IPS-15b (cell line): ENCODE measurements at regions not wholly inside any gene's neighbourhood (a gene's known extent, or its start where the extent isn't known, plus 50 kb on each side); places are given as distances from the start of the nearest gene placed in this dataset.

Experiments
- H3K27me3 ChIP-seq: one replicate; pipeline ENCODE4 v1.6.1; 2013; ENCODE audit warnings: low read length; ENCODE audit not compliant: control insufficient read depth, insufficient read depth
- H3K36me3 ChIP-seq: one replicate; pipeline ENCODE4 v1.6.1; 2013; ENCODE audit warnings: low read length; ENCODE audit not compliant: control insufficient read depth, insufficient read depth
- H3K4me1 ChIP-seq: one replicate; pipeline ENCODE4 v1.6.1; 2013; ENCODE audit warnings: mild to moderate bottlenecking, low read length; ENCODE audit not compliant: control insufficient read depth, insufficient read depth
- H3K4me3 ChIP-seq: one replicate; pipeline ENCODE4 v1.5.1; 2013; ENCODE audit warnings: low read depth, low read length
- H3K9ac ChIP-seq: one replicate; pipeline ENCODE4 v1.6.1; 2013; ENCODE audit warnings: low read depth, mild to moderate bottlenecking, low read length
- H3K9me3 ChIP-seq: one replicate; pipeline ENCODE4 v1.6.1; 2013; ENCODE audit warnings: mild to moderate bottlenecking, low read length; ENCODE audit not compliant: control insufficient read depth, insufficient read depth

DNA sequence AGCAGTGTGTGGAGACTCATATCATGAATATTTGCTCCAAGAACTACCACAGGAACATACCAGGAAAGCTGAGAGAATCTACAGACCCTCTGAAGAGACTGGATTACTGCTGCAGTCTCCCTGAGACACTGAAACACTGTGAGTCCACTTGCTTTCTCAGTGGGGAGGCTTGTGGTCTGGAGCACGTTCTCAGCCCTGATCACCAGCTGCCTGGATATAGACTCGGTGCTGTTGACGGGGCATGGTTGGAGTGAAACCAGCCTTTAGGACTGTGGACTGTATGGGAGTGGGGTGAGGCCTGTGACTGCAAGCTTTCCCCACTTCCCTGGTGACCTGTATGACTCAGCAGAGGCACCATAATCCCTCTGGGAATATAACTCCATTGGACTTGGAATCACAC is 525.8 kb upstream of the FBXO33 start:
- no peak overlapping the region for H3K4me3 ChIP-seq
- no peaks in the 10 kb centered on the region for H3K27me3 ChIP-seq
- no peaks in the 10 kb centered on the region for H3K4me1 ChIP-seq
- H3K9me3 ChIP-seq: no peaks in the 10 kb centered on the region
- no peaks in the 10 kb centered on the region for H3K36me3 ChIP-seq
- no peak overlapping the region for H3K9ac ChIP-seq

DNA sequence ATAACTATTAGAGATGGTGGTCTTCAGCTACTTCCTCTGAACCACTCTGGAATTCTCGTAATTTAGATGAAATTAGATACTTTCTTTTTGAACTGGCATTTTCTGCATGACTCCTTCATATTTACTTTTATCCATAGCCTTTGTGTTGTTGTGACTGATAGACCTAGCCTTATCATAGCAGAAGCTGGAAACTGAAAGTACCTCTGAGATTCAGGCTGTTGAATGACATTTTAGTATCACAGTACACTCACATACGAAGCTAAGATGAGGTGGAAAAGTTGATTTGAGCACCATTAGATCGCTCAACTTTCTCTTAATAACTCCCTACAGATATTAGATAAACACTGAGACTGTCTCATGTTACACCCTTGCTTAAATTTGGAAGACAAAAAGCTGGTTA is 525.1 kb upstream of the FBXO33 start:
- Histone ChIP-seq H3K27me3 (no peaks in the 10 kb centered on the region), H3K36me3 (no peaks in the 10 kb centered on the region), H3K4me3 (no peak overlapping the region), H3K9me3 (no peaks in the 10 kb centered on the region), H3K4me1 (no peaks in the 10 kb centered on the region), H3K9ac (no peak overlapping the region)

DNA sequence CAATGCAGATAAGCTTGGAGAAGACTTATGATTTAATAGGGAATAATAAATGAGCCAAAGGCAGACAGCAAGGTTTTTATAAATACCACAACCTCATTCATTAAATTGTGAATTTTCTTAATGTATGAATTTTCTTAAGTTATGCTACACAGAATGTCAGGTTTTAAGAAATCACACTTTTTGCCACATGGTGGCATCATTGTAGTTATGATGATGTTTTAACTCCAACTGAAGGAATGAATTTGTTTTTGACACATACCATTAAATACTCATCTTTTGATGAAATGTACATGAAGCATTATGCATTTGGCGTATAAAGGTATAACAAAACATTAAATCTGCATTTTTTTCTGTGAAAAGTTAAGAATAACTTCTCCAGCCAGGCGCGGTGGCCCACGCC is 524.1 kb upstream of the FBXO33 start:
- no peaks in the 10 kb centered on the region for H3K36me3 ChIP-seq
- no peaks in the 10 kb centered on the region for H3K27me3 ChIP-seq
- no peak overlapping the region for H3K9ac ChIP-seq
- no peaks in the 10 kb centered on the region for H3K4me1 ChIP-seq
- H3K9me3 ChIP-seq: no peaks in the 10 kb centered on the region
- no peak overlapping the region for H3K4me3 ChIP-seq

DNA sequence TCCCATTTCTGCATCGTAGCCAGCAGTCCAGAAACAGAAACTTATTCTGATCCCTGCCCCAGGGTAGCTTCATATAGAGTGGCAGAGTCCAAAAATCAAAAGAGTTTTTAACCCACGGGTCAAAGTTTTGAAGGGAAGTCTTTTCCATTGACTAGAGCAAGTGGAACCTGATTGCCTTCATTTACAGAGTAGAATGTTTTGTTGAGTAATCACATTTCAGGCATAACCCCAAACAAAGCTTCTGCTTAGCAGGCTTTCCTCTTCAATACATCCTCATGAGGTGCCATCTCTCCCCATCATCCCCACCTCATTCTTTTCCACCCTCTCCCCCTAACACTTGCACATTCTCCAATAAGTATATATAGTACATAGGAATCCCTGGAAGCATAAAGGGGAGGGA is 516.0 kb upstream of the FBXO33 start:
- Histone ChIP-seq H3K9ac (no peak overlapping the region), H3K9me3 (no peaks in the 10 kb centered on the region), H3K4me3 (no peak overlapping the region), H3K4me1 (no peaks in the 10 kb centered on the region), H3K27me3 (no peaks in the 10 kb centered on the region), H3K36me3 (no peaks in the 10 kb centered on the region)

DNA sequence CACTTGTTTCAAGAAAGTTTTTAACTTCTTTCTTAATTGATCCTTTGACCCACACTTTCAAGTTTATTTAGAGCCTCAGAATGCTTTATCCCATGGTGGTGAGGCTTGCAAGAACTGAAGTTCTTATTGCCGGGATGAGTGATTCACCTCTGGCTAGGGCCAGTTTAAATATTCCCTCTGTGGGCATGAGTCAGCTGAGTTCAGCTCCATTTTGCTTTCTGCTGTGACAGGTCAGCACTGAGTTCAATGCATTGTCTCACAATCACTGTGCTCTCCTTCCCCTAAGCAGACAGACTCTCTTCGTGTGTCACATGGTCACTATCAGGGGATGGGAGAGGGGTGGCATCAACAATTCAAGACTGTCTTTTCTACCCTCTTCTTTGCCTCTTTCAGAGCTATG is 514.6 kb upstream of the FBXO33 start:
- Histone ChIP-seq H3K9ac (no peak overlapping the region), H3K9me3 (no peaks in the 10 kb centered on the region), H3K27me3 (no peaks in the 10 kb centered on the region), H3K4me1 (no peaks in the 10 kb centered on the region), H3K4me3 (no peak overlapping the region), H3K36me3 (no peaks in the 10 kb centered on the region)

DNA sequence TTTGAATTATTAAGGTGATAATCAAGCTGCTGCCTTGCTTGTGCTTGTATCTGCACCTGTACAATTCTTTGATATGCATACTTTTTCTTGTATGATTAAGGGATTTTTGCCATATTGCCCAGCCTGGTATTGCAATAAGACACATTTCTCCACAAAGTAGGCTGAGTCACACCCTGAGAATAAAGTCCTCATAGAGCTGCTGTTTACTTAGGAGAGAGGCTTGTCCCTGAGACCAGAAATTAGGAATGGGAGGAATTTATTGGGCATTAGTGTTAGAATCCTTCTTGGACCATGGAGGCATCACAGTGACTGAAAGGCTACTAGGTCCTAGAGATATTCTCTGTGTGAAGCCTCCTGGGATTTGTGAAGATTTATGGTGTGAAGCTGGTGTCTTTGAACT is 506.8 kb upstream of the FBXO33 start:
- Histone ChIP-seq H3K4me1 (no peaks in the 10 kb centered on the region), H3K27me3 (no peaks in the 10 kb centered on the region), H3K9ac (no peak overlapping the region), H3K4me3 (no peak overlapping the region), H3K36me3 (no peaks in the 10 kb centered on the region), H3K9me3 (no peaks in the 10 kb centered on the region)

DNA sequence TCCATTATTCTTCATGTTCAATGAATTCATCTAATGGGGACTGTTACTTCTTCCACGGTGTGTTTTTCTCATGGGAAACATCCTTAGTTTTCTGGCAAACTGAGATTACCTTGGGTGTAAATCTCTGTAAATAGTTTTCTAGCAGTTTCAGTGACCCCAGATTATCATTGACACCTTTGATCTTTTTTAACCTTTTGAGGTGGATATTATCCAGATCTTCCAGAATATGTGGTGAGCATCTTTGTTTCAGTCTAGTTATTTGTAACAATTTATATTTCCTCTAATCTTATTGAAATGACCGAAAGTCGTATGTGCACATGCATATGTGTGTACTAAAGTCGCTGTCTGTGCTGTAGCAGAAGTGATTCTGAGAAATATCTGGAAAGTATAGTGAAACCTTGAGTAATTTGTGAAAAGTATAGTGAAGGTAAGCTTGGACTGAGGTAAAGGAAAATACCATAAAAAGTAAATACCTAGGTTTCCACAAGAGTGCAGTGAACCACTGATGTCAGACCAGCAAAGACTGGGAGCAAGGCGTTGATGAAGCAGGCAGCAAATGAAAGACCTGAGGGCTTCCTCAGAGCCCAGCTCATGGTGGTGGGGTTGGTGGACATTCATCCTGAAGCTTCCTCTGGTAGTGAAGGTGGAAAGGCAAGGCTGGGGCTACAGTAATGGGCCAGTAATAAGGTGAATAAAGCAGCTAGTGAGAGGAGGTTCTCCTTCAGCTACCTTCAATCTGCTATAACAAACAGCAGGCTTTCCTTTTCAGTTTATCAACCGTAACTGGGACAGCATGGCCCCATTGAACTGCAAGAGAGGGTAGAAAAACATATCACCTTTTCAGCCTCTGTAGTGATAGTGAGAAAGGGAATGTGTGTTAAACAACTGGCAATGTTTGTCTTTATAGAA is 480.2 kb upstream of the FBXO33 start:
- Histone ChIP-seq H3K27me3 (no peaks in the 10 kb centered on the region), H3K4me3 (no peak overlapping the region), H3K4me1 (no peaks in the 10 kb centered on the region), H3K36me3 (no peaks in the 10 kb centered on the region), H3K9ac (no peak overlapping the region), H3K9me3 (no peaks in the 10 kb centered on the region)

DNA sequence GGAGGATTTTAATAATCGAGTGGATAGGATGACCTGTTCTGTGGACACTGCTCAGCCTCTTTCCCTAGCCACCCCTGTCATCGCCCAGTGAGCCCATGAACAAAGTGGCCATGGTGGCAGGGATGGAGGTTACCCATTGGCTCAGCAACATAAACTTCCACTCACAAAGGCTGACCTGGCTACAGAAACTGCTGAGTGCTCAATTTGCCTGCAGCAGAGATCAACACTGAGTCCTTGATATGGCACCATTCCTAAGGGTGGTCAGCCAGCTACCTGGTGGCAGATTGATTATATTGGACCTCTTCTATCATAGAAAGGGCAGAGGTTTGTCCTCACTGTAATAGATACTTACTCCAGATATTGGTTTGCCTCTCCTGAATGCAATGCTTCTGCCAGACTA is 465.4 kb upstream of the FBXO33 start:
- no peaks in the 10 kb centered on the region for H3K27me3 ChIP-seq
- H3K36me3 ChIP-seq: no peaks in the 10 kb centered on the region
- H3K9ac ChIP-seq: no peak overlapping the region
- H3K4me3 ChIP-seq: no peak overlapping the region
- H3K4me1 ChIP-seq: no peaks in the 10 kb centered on the region
- H3K9me3 ChIP-seq: no peaks in the 10 kb centered on the region

DNA sequence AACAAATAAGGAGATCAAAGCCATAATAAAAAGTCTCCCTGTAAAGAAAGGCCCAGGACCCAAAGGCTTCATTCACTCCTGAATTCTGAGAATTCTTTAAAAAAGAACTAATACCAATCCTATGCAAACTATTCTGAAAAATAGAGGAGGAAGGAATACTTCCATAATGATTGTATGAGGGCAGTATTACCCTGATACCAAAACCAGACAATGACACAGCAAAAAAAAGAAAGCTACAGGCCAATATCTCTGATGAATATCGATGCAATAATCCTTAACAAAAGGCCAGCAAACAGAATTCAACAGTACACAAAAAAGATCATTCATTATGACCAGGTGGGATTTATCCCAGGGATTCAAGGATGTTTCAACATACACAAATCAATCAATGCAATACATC is 457.8 kb upstream of the FBXO33 start:
- H3K4me3 ChIP-seq: no peak overlapping the region
- no peak overlapping the region for H3K9ac ChIP-seq
- H3K4me1 ChIP-seq: no peaks in the 10 kb centered on the region
- no peaks in the 10 kb centered on the region for H3K27me3 ChIP-seq
- no peaks in the 10 kb centered on the region for H3K36me3 ChIP-seq
- H3K9me3 ChIP-seq: no peaks in the 10 kb centered on the region

DNA sequence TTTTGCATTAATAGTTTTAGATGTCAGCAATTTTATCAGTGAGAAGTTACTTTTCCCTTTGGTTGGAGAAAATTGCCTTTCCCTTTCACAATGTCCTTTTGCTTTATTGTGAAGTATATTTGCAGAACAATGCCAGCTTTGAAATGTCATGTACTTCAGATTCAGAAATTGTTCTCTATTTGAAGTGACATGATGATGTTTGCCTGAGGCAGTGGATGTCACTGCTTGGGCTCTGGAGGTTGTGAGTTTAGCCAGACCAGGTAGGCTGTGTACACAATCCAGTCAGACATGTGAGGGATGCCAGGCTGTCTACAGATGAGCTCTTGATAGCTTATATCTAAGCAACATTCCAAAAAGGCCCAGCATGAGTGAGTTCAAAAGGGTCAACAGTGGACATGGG is 451.9 kb upstream of the FBXO33 start:
- Histone ChIP-seq H3K27me3 (no peaks in the 10 kb centered on the region), H3K9me3 (no peaks in the 10 kb centered on the region)

DNA sequence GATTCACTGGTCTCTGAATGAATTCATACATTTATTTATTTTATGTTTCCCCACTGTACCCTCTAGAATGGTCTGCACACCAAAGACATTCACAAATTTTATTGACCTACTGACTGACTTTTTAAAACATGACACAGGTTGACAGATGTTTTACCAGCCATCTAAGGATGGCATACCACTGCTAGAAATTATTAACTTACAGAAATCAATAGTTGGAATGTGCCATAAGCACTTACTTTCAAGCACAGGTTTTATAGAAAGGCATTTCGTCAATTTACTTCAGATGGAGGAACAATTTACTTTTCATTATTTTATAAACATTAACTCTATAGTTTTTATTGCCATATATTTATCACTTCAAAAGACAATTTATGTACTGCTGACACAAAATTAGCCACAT is 448.7 kb upstream of the FBXO33 start:
- H3K9me3 ChIP-seq: no peaks in the 10 kb centered on the region
- no peak overlapping the region for H3K9ac ChIP-seq
- H3K4me1 ChIP-seq: peaks cover 14% of the 10 kb centered on the region
- H3K27me3 ChIP-seq: no peaks in the 10 kb centered on the region
- no peak overlapping the region for H3K4me3 ChIP-seq
- no peaks in the 10 kb centered on the region for H3K36me3 ChIP-seq

More for the DNA sequence above, 451.9 kb upstream of the FBXO33 start:
- H3K4me1 ChIP-seq: peaks cover 7% of the 10 kb centered on the region
- no peaks in the 10 kb centered on the region for H3K36me3 ChIP-seq
- no peak overlapping the region for H3K4me3 ChIP-seq
- no peak overlapping the region for H3K9ac ChIP-seq

DNA sequence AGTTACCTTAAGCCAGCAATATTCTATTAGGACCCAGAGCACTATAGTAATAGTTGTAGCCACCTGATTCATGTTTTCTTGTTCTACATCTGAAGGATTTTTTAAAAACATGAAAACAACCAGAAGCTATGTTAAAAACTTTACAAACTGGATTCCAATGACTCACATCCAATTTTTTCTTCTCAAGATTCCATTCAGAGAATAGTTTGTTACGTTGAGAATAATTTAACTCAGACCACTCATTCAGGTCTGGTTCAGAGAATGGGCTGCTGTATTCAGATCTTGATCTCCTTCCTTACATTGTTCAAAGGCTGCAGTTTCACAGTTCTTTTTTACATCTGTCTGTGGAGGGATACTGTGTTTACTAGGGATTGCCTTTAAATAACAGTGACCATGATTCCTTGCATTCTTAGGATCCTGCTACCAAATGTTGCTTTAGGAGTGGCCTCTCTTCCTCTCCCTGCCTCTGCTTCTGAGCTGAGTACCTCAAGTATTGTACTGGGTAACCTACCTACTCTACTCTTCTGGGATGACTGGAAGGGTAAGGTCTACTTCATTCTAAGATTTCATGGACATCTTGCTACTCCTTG is 448.0 kb upstream of the FBXO33 start:
- H3K36me3 ChIP-seq: no peaks in the 10 kb centered on the region
- peaks cover 14% of the 10 kb centered on the region for H3K4me1 ChIP-seq
- no peak overlapping the region for H3K4me3 ChIP-seq

More for the DNA sequence above, 448.0 kb upstream of the FBXO33 start:
- Histone ChIP-seq H3K27me3 (no peaks in the 10 kb centered on the region), H3K9ac (no peak overlapping the region), H3K9me3 (no peaks in the 10 kb centered on the region)
